CD14-positive monocyte (primary cell): ENCODE measurements at regions not wholly inside any gene's neighbourhood (a gene's known extent, or its start where the extent isn't known, plus 50 kb on each side); places are given as distances from the start of the nearest gene placed in this dataset.
"Not testable (repeated sequence)": the region's sequence is repeated elsewhere in the genome, so short reads cannot be mapped to it uniquely, and the experiment has no call there.

Experiments
- DNase-seq, 3 donors: peaks; one replicate each; pipeline ENCODE4 v3.0.0-alpha.2; 2011 to 2022
- H2AFZ ChIP-seq: 2 replicates; pipeline ENCODE4 v1.6.0; 2012; ENCODE audit warnings: mild to moderate bottlenecking, low read depth, low read length, inconsistent platforms; ENCODE audit not compliant: insufficient read depth, poor library complexity, severe bottlenecking
- H3K27ac ChIP-seq, 2 donors: 1 replicate in 1 of 2; 2 replicates in 1 of 2; pipeline ENCODE4 v1.5.1; 2012 to 2013; ENCODE audit warnings: low read length in 2 of 2, control low read depth in 1 of 2, inconsistent platforms in 1 of 2, low read depth in 1 of 2, mild to moderate bottlenecking in 1 of 2
- H3K27me3 ChIP-seq, 2 donors: one replicate each; pipeline versions ENCODE4 v1.6.0 to v1.6.1; 2011 to 2013; ENCODE audit warnings: low read length in 2 of 2; ENCODE audit not compliant: control insufficient read depth in 2 of 2, insufficient read depth in 2 of 2
- H3K36me3 ChIP-seq, 2 donors: replicated peaks in 1 of 2; 1 replicate in 1 of 2; 2 replicates in 1 of 2; pipeline versions ENCODE4 v1.5.1 to v1.6.1; 2012 to 2013; ENCODE audit warnings: low read length in 2 of 2, control low read depth in 1 of 2, inconsistent platforms in 1 of 2, mild to moderate bottlenecking in 1 of 2; ENCODE audit not compliant: insufficient read depth in 2 of 2, control insufficient read depth in 1 of 2
- H3K4me1 ChIP-seq, 2 donors: 1 replicate in 1 of 2; 2 replicates in 1 of 2; pipeline versions ENCODE4 v1.5.1 to v1.6.1; 2012 to 2013; ENCODE audit warnings: low read length in 2 of 2, control low read depth in 1 of 2, inconsistent platforms in 1 of 2, mild to moderate bottlenecking in 1 of 2, moderate library complexity in 1 of 2; ENCODE audit not compliant: insufficient read depth in 2 of 2, control insufficient read depth in 1 of 2
- H3K4me2 ChIP-seq: replicated peaks from 2 replicates; pipeline ENCODE3; 2012; ENCODE audit warnings: low read length, moderate library complexity, mild to moderate bottlenecking; ENCODE audit not compliant: poor library complexity, severe bottlenecking; ENCODE audit errors: extremely low read depth
- H3K4me3 ChIP-seq, 3 experiments: fragments of 200-600 bp in 1 of 3; sonication (generic) in 1 of 3; replicated peaks in 1 of 3; 1 replicate in 2 of 3; 2 replicates in 1 of 3; pipeline ENCODE4 v1.5.1; 2011 to 2013; ENCODE audit warnings: low read length in 3 of 3, mild to moderate bottlenecking in 3 of 3, control low read depth in 2 of 3, low read depth in 2 of 3, inconsistent platforms in 1 of 3, moderate library complexity in 1 of 3
- H3K79me2 ChIP-seq: 2 replicates; pipeline ENCODE4 v1.6.0; 2012; ENCODE audit warnings: mild to moderate bottlenecking, control low read depth, inconsistent platforms, low read length, moderate library complexity; ENCODE audit not compliant: insufficient read depth
- H3K9ac ChIP-seq: 2 replicates; pipeline ENCODE4 v1.6.0; 2017; ENCODE audit warnings: low read length, mild to moderate bottlenecking; ENCODE audit not compliant: insufficient read depth, poor library complexity, severe bottlenecking
- H3K9me3 ChIP-seq, 2 donors: replicated peaks in 1 of 2; 1 replicate in 1 of 2; 2 replicates in 1 of 2; pipeline versions ENCODE4 v1.5.1 to v1.6.1; 2012 to 2013; ENCODE audit warnings: low read length in 2 of 2, control low read depth in 1 of 2; ENCODE audit not compliant: control insufficient read depth in 1 of 2, insufficient read depth in 1 of 2
- H4K20me1 ChIP-seq: 2 replicates; pipeline ENCODE4 v1.6.0; 2012; ENCODE audit warnings: mild to moderate bottlenecking, low read length, control low read depth, moderate library complexity; ENCODE audit not compliant: insufficient read depth
- H3K27ac Mint-ChIP-seq, 7 donors: one replicate each; pipeline ENCODE4 v1.8.0; 2020; ENCODE audit warnings: mild to moderate bottlenecking in 7 of 7, mixed read lengths in 7 of 7, moderate library complexity in 6 of 7, inconsistent platforms in 2 of 7
- H3K27me3 Mint-ChIP-seq, 3 donors: one replicate each; pipeline ENCODE4 v1.8.0; 2021 to 2022; ENCODE audit warnings: low read depth in 3 of 3, mild to moderate bottlenecking in 3 of 3, mixed read lengths in 3 of 3, moderate library complexity in 3 of 3, inconsistent platforms in 1 of 3
- H3K36me3 Mint-ChIP-seq, 2 donors: one replicate each; pipeline ENCODE4 v1.8.0; 2020; ENCODE audit warnings: mixed read lengths in 2 of 2, inconsistent platforms in 1 of 2, mild to moderate bottlenecking in 1 of 2
- H3K4me1 Mint-ChIP-seq: one replicate; pipeline ENCODE4 v1.8.0; 2020; ENCODE audit warnings: mild to moderate bottlenecking, mixed read lengths
- H3K4me3 Mint-ChIP-seq, 2 donors: one replicate each; pipeline ENCODE4 v1.8.0; 2020; ENCODE audit warnings: mild to moderate bottlenecking in 2 of 2, mixed read lengths in 2 of 2, moderate library complexity in 1 of 2
- H3K9me3 Mint-ChIP-seq, 7 donors: one replicate each; pipeline ENCODE4 v1.8.0; 2020 to 2022; ENCODE audit warnings: mixed read lengths in 7 of 7, mild to moderate bottlenecking in 6 of 7, moderate library complexity in 6 of 7, inconsistent platforms in 2 of 7
- CTCF ChIP-seq: fragments of 200-600 bp; IDR thresholded peaks from one replicate; pipeline ENCODE4 v1.8.0; 2022; ENCODE audit warnings: antibody characterized with exemption, mild to moderate bottlenecking
- WGBS: methylation state at CpG from one replicate; pipeline ENCODE4 v1.1.5; 2013; ENCODE audit warnings: missing lambda C conversion rate; ENCODE audit not compliant: insufficient coverage; 5-methylcytosine and 5-hydroxymethylcytosine counted together
- intact Hi-C, 2 donors: fragments of 100-400 bp; cut with micrococcal nuclease; formaldehyde crosslinking; loops; one replicate each; pipeline versions ENCODE4 v1.15.0 to v1.15.1; 2023

GRCh38 chr6:117007659-117008058 is 130.6 kb downstream of the RFX6 start:
- H3K36me3 ChIP-seq: no peaks in the 10 kb centered on the region
- H3K9me3 ChIP-seq: no peaks in the 10 kb centered on the region
- Mint-ChIP-seq H3K36me3 (no peaks in the 10 kb centered on the region), H3K9me3 (peaks cover 0 to 4% (median 0%) of the 10 kb centered on the region in 7 donors), H3K27ac (no peak overlapping the region), H3K4me3 (no peak overlapping the region), H3K4me1 (no peaks in the 10 kb centered on the region), H3K27me3 (peaks cover 0 to 1% (median 0%) of the 10 kb centered on the region in 3 donors)
- no peaks in the 10 kb centered on the region for H3K27me3 ChIP-seq
- no peak overlapping the region for H3K9ac ChIP-seq
- TF ChIP-seq CTCF: no peak
- H3K4me2 ChIP-seq: no peak overlapping the region
- no peak overlapping the region for H3K27ac ChIP-seq
- H4K20me1 ChIP-seq: no peaks in the 10 kb centered on the region
- H3K4me1 ChIP-seq: no peaks in the 10 kb centered on the region
- no peak overlapping the region for H3K4me3 ChIP-seq
- H3K79me2 ChIP-seq: no peaks in the 10 kb centered on the region
- WGBS: 60% methylated on average over 1 of the region's 3 CpGs
- intact Hi-C loops: no loop called here
- DNase-seq: no peak
- no peak overlapping the region for H2AFZ ChIP-seq

- TF ChIP-seq CTCF: no peak
- intact Hi-C loops: no loop called here
- Histone ChIP-seq H3K27ac (no peak overlapping the region), H3K4me3 (no peak overlapping the region), H3K9ac (no peak overlapping the region), H3K36me3 (no peaks in the 10 kb centered on the region), H3K9me3 (no peaks in the 10 kb centered on the region), H2AFZ (no peak overlapping the region), H3K4me2 (no peak overlapping the region), H3K79me2 (no peaks in the 10 kb centered on the region), H3K27me3 (no peaks in the 10 kb centered on the region), H4K20me1 (no peaks in the 10 kb centered on the region), H3K4me1 (no peaks in the 10 kb centered on the region)
- peaks cover 0 to 6% (median 0%) of the 10 kb centered on the region in 7 donors for H3K9me3 Mint-ChIP-seq
- no peak overlapping the region for H3K4me3 Mint-ChIP-seq
- peak overlapping the region in 1 of 7 donors; percentile 57 for H3K27ac Mint-ChIP-seq
- no peaks in the 10 kb centered on the region for H3K36me3 Mint-ChIP-seq
- no peaks in the 10 kb centered on the region for H3K4me1 Mint-ChIP-seq
- peaks cover 0 to 1% (median 0%) of the 10 kb centered on the region in 3 donors for H3K27me3 Mint-ChIP-seq
- no CpG with 5 or more reads among the region's 3 CpGs for WGBS
- DNase-seq: no peak
These were observed 131.6 kb downstream of the RFX6 start for GRCh38 chr6:117008618-117009017.

GRCh38 chr6:117014641-117015473 is 137.8 kb downstream of the RFX6 start:
- H3K4me1 ChIP-seq, H3K4me2 ChIP-seq, H3K27ac Mint-ChIP-seq, H3K27me3 Mint-ChIP-seq, H3K4me1 Mint-ChIP-seq, H3K36me3 ChIP-seq, H3K9ac ChIP-seq, H4K20me1 ChIP-seq, H3K27me3 ChIP-seq, intact Hi-C loops, H3K79me2 ChIP-seq, H3K4me3 ChIP-seq, H3K36me3 Mint-ChIP-seq, DNase-seq, H3K4me3 Mint-ChIP-seq, H2AFZ ChIP-seq, H3K27ac ChIP-seq: not testable (repeated sequence)
- peaks cover 0 to 11% of the 10 kb centered on the region in 2 donors for H3K9me3 ChIP-seq
- peaks cover 3 to 12% (median 7%) of the 10 kb centered on the region in 7 donors for H3K9me3 Mint-ChIP-seq
- WGBS: 93% methylated on average over 41 of the region's 43 CpGs
